ENCODE measurements at regions not wholly inside any gene's neighbourhood (a gene's known extent, or its start where the extent isn't known, plus 50 kb on each side); places are given as distances from the start of the nearest gene placed in this dataset.

DNA sequence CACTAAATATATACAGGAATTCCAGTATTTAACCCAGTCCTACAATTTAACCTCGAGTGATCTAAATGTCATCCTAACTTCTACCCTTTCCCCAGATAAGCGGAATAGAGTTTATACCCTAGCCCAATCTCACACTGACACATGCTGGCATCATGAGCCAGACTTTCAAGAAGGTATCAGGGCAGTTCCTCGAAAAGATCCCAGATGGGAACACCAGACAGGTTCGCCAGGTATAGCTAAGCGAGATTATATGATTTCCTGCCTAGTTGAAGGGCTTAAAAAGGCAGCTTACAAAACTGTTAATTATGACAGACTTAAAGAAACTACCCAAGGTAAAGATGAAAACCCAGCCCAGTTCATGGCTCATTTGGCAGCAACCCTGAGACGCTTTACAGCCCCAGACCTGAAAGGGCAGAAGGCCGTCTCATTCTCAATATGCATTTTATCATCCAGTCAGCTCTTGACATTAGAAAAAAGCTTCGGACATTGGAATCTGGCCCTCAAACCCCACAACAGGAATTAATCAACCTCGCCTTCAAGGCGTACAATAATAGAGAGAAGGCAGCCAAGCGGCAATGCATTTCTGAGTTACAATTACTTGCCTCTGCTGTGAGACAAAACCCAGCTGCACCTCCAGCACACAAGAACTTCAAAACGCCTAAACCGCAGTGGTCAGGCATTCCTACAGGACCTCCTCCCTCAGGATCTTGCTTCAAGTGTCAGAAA, 668.2 kb upstream of the PKDCC start:
- Histone ChIP-seq H3K27me3 (ENCODE audit: control insufficient read depth in 3 of 3, insufficient read depth in 3 of 3, low read depth in 1 of 3, low read length in 3 of 3) (no peaks in the 10 kb centered on the region), H3K4me2 (ENCODE audit: insufficient read depth, low read length, poor library complexity, severe bottlenecking) (no peak overlapping the region), H3K4ac (ENCODE audit: low read length) (no peak overlapping the region), H2AFZ (ENCODE audit: low read length) (peak overlapping the region; percentile 19), H3K9me3 (replicated peaks in 1 of 2; ENCODE audit: control insufficient read depth in 2 of 2, insufficient read depth in 1 of 2, low read depth in 1 of 2, low read length in 2 of 2) (no peaks in the 10 kb centered on the region), H4K8ac (ENCODE audit: low read depth, low read length) (no peak overlapping the region), H2AK5ac (ENCODE audit: low read depth, low read length) (no peak overlapping the region), H3K36me3 (replicated peaks in 1 of 2; ENCODE audit: control insufficient read depth in 2 of 2, insufficient read depth in 2 of 2, low read length in 2 of 2) (no peaks in the 10 kb centered on the region), H3K4me3 (ENCODE audit: low read length in 2 of 2) (no peak overlapping the region), H3K9ac (ENCODE audit: low read depth, low read length, poor library complexity) (no peak overlapping the region), H3K14ac (ENCODE audit: low read length) (no peak overlapping the region), H2BK15ac (ENCODE audit: low read length) (no peak overlapping the region), H2BK12ac (ENCODE audit: low read length) (no peak overlapping the region), H3K79me1 (ENCODE audit: low read depth, low read length) (no peaks in the 10 kb centered on the region), H2BK5ac (ENCODE audit: low read length) (no peak overlapping the region), H3K4me1 (ENCODE audit: control insufficient read depth in 2 of 2, insufficient read depth in 1 of 2, low read depth in 1 of 2, low read length in 2 of 2) (peaks cover 0 to 5% of the 10 kb centered on the region in 2 donors), H3K18ac (ENCODE audit: low read length) (no peak overlapping the region), H3K23ac (ENCODE audit: low read depth, low read length, poor library complexity) (no peak overlapping the region), H2BK120ac (ENCODE audit: low read depth, low read length) (no peak overlapping the region), H3K27ac (replicated peaks; ENCODE audit: low read length) (no peak overlapping the region), H4K91ac (ENCODE audit: low read depth, low read length, poor library complexity) (no peak overlapping the region)
- WGBS, 2 donors (ENCODE audit: extremely low coverage in 2 of 2, insufficient read length in 2 of 2, insufficient replicate concordance in 1 of 2), result no CpG with 5 or more reads among the region's 13 CpGs
- no peak for DNase-seq (ENCODE audit: low spot score)

DNA sequence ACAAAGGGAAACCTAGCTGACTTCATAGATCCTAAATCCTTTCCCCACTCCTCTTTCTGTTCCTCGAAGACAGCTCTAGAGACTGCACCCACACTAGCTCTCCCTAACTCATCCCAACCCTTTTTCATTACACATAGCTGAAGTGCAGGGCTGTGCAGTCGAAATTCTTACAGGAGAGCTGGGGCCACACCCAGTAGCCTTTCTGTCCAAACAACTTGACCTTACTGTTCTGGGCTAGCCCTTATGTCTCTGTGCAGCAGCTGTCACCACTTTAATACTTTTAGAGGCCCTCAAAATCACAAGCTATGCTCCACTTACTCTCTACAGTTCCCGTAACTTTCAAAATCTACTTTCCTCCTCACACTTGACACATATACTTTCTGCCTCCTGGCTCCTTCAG, 666.1 kb upstream of the PKDCC start:
- no peaks in the 10 kb centered on the region for H3K36me3 ChIP-seq (replicated peaks in 1 of 2; ENCODE audit: control insufficient read depth in 2 of 2, insufficient read depth in 2 of 2, low read length in 2 of 2)
- H3K79me1 ChIP-seq (ENCODE audit: low read depth, low read length), result no peaks in the 10 kb centered on the region
- H2BK15ac ChIP-seq (ENCODE audit: low read length), result no peak overlapping the region
- peaks cover 0 to 5% of the 10 kb centered on the region in 2 donors for H3K4me1 ChIP-seq (ENCODE audit: control insufficient read depth in 2 of 2, insufficient read depth in 1 of 2, low read depth in 1 of 2, low read length in 2 of 2)
- H4K91ac ChIP-seq (ENCODE audit: low read depth, low read length, poor library complexity), result no peak overlapping the region
- H2BK5ac ChIP-seq (ENCODE audit: low read length), result no peak overlapping the region
- no peak overlapping the region for H3K4me3 ChIP-seq (ENCODE audit: low read length in 2 of 2)
- H3K9me3 ChIP-seq (replicated peaks in 1 of 2; ENCODE audit: control insufficient read depth in 2 of 2, insufficient read depth in 1 of 2, low read depth in 1 of 2, low read length in 2 of 2), result no peaks in the 10 kb centered on the region
- no peak overlapping the region for H3K18ac ChIP-seq (ENCODE audit: low read length)
- no peaks in the 10 kb centered on the region for H3K27me3 ChIP-seq (ENCODE audit: control insufficient read depth in 3 of 3, insufficient read depth in 3 of 3, low read depth in 1 of 3, low read length in 3 of 3)
- no peak overlapping the region for H2AFZ ChIP-seq (ENCODE audit: low read length)
- no CpG with 5 or more reads among the region's 3 CpGs for WGBS, 2 donors (ENCODE audit: extremely low coverage in 2 of 2, insufficient read length in 2 of 2, insufficient replicate concordance in 1 of 2)
- no peak overlapping the region for H2BK12ac ChIP-seq (ENCODE audit: low read length)
- H3K14ac ChIP-seq (ENCODE audit: low read length), result no peak overlapping the region
- H2BK120ac ChIP-seq (ENCODE audit: low read depth, low read length), result no peak overlapping the region
- no peak overlapping the region for H3K9ac ChIP-seq (ENCODE audit: low read depth, low read length, poor library complexity)
- H3K23ac ChIP-seq (ENCODE audit: low read depth, low read length, poor library complexity), result no peak overlapping the region
- H4K8ac ChIP-seq (ENCODE audit: low read depth, low read length), result no peak overlapping the region
- no peak overlapping the region for H3K27ac ChIP-seq (replicated peaks; ENCODE audit: low read length)
- no peak for DNase-seq (ENCODE audit: low spot score)
- H2AK5ac ChIP-seq (ENCODE audit: low read depth, low read length), result no peak overlapping the region
- no peak overlapping the region for H3K4ac ChIP-seq (ENCODE audit: low read length)
- H3K4me2 ChIP-seq (ENCODE audit: insufficient read depth, low read length, poor library complexity, severe bottlenecking), result no peak overlapping the region

DNA sequence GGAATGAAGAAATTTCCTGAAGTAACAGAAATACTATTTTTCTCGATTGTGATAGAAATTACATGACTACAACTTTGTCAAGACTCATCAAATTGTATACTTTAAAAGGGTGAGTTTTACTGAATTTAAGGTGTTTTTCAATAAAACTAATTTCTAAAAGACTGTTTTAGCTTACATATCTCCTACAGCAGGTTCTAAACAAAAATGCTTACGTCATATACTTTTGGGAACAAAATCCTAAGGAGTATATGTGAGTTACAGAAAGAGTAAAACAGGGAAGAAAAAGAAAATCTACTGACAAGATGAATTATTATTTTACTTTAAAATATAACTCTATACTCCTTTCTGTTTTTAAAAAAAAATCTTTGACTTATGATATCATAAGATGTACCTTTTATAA, 660.3 kb upstream of the PKDCC start:
- no peak overlapping the region for H2AFZ ChIP-seq (ENCODE audit: low read length)
- H3K14ac ChIP-seq (ENCODE audit: low read length), result no peak overlapping the region
- H3K27me3 ChIP-seq (ENCODE audit: control insufficient read depth in 3 of 3, insufficient read depth in 3 of 3, low read depth in 1 of 3, low read length in 3 of 3), result no peaks in the 10 kb centered on the region
- H3K79me1 ChIP-seq (ENCODE audit: low read depth, low read length), result no peaks in the 10 kb centered on the region
- no peak overlapping the region for H3K18ac ChIP-seq (ENCODE audit: low read length)
- no peak overlapping the region for H3K4me2 ChIP-seq (ENCODE audit: insufficient read depth, low read length, poor library complexity, severe bottlenecking)
- no peak overlapping the region for H2BK15ac ChIP-seq (ENCODE audit: low read length)
- H3K27ac ChIP-seq (replicated peaks; ENCODE audit: low read length), result no peak overlapping the region
- H4K8ac ChIP-seq (ENCODE audit: low read depth, low read length), result no peak overlapping the region
- H2BK120ac ChIP-seq (ENCODE audit: low read depth, low read length), result no peak overlapping the region
- no peak overlapping the region for H3K4me3 ChIP-seq (ENCODE audit: low read length in 2 of 2)
- no peak overlapping the region for H2BK12ac ChIP-seq (ENCODE audit: low read length)
- DNase-seq (ENCODE audit: low spot score), result no peak
- no peak overlapping the region for H2AK5ac ChIP-seq (ENCODE audit: low read depth, low read length)
- H3K9ac ChIP-seq (ENCODE audit: low read depth, low read length, poor library complexity), result no peak overlapping the region
- no peaks in the 10 kb centered on the region for H3K36me3 ChIP-seq (replicated peaks in 1 of 2; ENCODE audit: control insufficient read depth in 2 of 2, insufficient read depth in 2 of 2, low read length in 2 of 2)
- no peaks in the 10 kb centered on the region for H3K9me3 ChIP-seq (replicated peaks in 1 of 2; ENCODE audit: control insufficient read depth in 2 of 2, insufficient read depth in 1 of 2, low read depth in 1 of 2, low read length in 2 of 2)
- no peaks in the 10 kb centered on the region for H3K4me1 ChIP-seq (ENCODE audit: control insufficient read depth in 2 of 2, insufficient read depth in 1 of 2, low read depth in 1 of 2, low read length in 2 of 2)
- no peak overlapping the region for H3K23ac ChIP-seq (ENCODE audit: low read depth, low read length, poor library complexity)
- no peak overlapping the region for H3K4ac ChIP-seq (ENCODE audit: low read length)
- no peak overlapping the region for H2BK5ac ChIP-seq (ENCODE audit: low read length)
- WGBS, 2 donors (ENCODE audit: extremely low coverage in 2 of 2, insufficient read length in 2 of 2, insufficient replicate concordance in 1 of 2), result no CpG with 5 or more reads among the region's 2 CpGs
- no peak overlapping the region for H4K91ac ChIP-seq (ENCODE audit: low read depth, low read length, poor library complexity)

- Histone ChIP-seq H3K9ac (ENCODE audit: low read depth, low read length, poor library complexity) (no peak overlapping the region), H4K91ac (ENCODE audit: low read depth, low read length, poor library complexity) (no peak overlapping the region), H2AK5ac (ENCODE audit: low read depth, low read length) (no peak overlapping the region), H2AFZ (ENCODE audit: low read length) (no peak overlapping the region), H4K8ac (ENCODE audit: low read depth, low read length) (no peak overlapping the region), H3K4ac (ENCODE audit: low read length) (no peak overlapping the region), H3K4me2 (ENCODE audit: insufficient read depth, low read length, poor library complexity, severe bottlenecking) (no peak overlapping the region), H2BK120ac (ENCODE audit: low read depth, low read length) (no peak overlapping the region), H3K14ac (ENCODE audit: low read length) (no peak overlapping the region), H3K4me1 (ENCODE audit: control insufficient read depth in 2 of 2, insufficient read depth in 1 of 2, low read depth in 1 of 2, low read length in 2 of 2) (no peaks in the 10 kb centered on the region), H3K36me3 (replicated peaks in 1 of 2; ENCODE audit: control insufficient read depth in 2 of 2, insufficient read depth in 2 of 2, low read length in 2 of 2) (no peaks in the 10 kb centered on the region), H3K79me1 (ENCODE audit: low read depth, low read length) (no peaks in the 10 kb centered on the region), H3K27ac (replicated peaks; ENCODE audit: low read length) (no peak overlapping the region), H2BK12ac (ENCODE audit: low read length) (no peak overlapping the region), H2BK15ac (ENCODE audit: low read length) (no peak overlapping the region), H3K27me3 (ENCODE audit: control insufficient read depth in 3 of 3, insufficient read depth in 3 of 3, low read depth in 1 of 3, low read length in 3 of 3) (no peaks in the 10 kb centered on the region), H2BK5ac (ENCODE audit: low read length) (no peak overlapping the region), H3K23ac (ENCODE audit: low read depth, low read length, poor library complexity) (no peak overlapping the region), H3K9me3 (replicated peaks in 1 of 2; ENCODE audit: control insufficient read depth in 2 of 2, insufficient read depth in 1 of 2, low read depth in 1 of 2, low read length in 2 of 2) (no peaks in the 10 kb centered on the region), H3K18ac (ENCODE audit: low read length) (no peak overlapping the region), H3K4me3 (ENCODE audit: low read length in 2 of 2) (no peak overlapping the region)
- no peak for DNase-seq (ENCODE audit: low spot score)
- no CpG with 5 or more reads among the region's 1 CpG for WGBS, 2 donors (ENCODE audit: extremely low coverage in 2 of 2, insufficient read length in 2 of 2, insufficient replicate concordance in 1 of 2)
These were observed 654.2 kb upstream of the PKDCC start for GRCh38 chr2:41393621-41394020.
